HG02623 (cell line): ENCODE measurements at regions not wholly inside any gene's neighbourhood (a gene's known extent, or its start where the extent isn't known, plus 50 kb on each side); places are given as distances from the start of the nearest gene placed in this dataset.
"Not testable (repeated sequence)": the region's sequence is repeated elsewhere in the genome, so short reads cannot be mapped to it uniquely, and the experiment has no call there.

Source experiments
- ATAC-seq: cut with Tn5 transposase; IDR thresholded peaks from one replicate; pipeline ENCODE4 v1.9.1; 2021; ENCODE audit warnings: moderate library complexity; ENCODE audit not compliant: unreplicated experiment

- ATAC-seq: no peak
These were observed 335.3 kb upstream of the ARHGEF26 start for GRCh38 chr3:153785901-153786300.

GRCh38 chr3:153789380-153789779 lies 331.8 kb upstream of the ARHGEF26 start:
- no peak for ATAC-seq

GRCh38 chr3:153797056-153797455 lies 324.1 kb upstream of the ARHGEF26 start:
- not testable (repeated sequence) for ATAC-seq

GRCh38 chr3:153809097-153809496 lies 312.1 kb upstream of the ARHGEF26 start:
- no peak for ATAC-seq

GRCh38 chr3:153818338-153818737 lies 302.9 kb upstream of the ARHGEF26 start:
- ATAC-seq: no peak

GRCh38 chr3:153820035-153820434 lies 301.2 kb upstream of the ARHGEF26 start:
- ATAC-seq: no peak

GRCh38 chr3:153828346-153828745 lies 292.8 kb upstream of the ARHGEF26 start:
- not testable (repeated sequence) for ATAC-seq

- no peak for ATAC-seq
These were observed 291.5 kb upstream of the ARHGEF26 start for GRCh38 chr3:153829606-153830170.

GRCh38 chr3:153830552-153830951 lies 290.6 kb upstream of the ARHGEF26 start:
- no peak for ATAC-seq

GRCh38 chr3:153835540-153835939 lies 285.6 kb upstream of the ARHGEF26 start:
- ATAC-seq: peak; percentile 68

- ATAC-seq: no peak
These were observed 280.7 kb upstream of the ARHGEF26 start for GRCh38 chr3:153840487-153840886.

GRCh38 chr3:153843994-153844393 lies 277.2 kb upstream of the ARHGEF26 start:
- ATAC-seq: no peak

GRCh38 chr3:153845311-153845710 lies 275.9 kb upstream of the ARHGEF26 start:
- no peak for ATAC-seq

GRCh38 chr3:153848702-153849101 lies 272.5 kb upstream of the ARHGEF26 start:
- ATAC-seq: no peak

- no peak for ATAC-seq
These were observed 268.8 kb upstream of the ARHGEF26 start for GRCh38 chr3:153852355-153852754.

GRCh38 chr3:153853163-153853562 lies 268.0 kb upstream of the ARHGEF26 start:
- no peak for ATAC-seq

GRCh38 chr3:153855772-153856171 lies 265.4 kb upstream of the ARHGEF26 start:
- ATAC-seq: no peak

- no peak for ATAC-seq
These were observed 264.3 kb upstream of the ARHGEF26 start for GRCh38 chr3:153856932-153857331.

GRCh38 chr3:153864793-153865192 lies 256.4 kb upstream of the ARHGEF26 start:
- ATAC-seq: no peak

GRCh38 chr3:153866901-153867300 lies 254.3 kb upstream of the ARHGEF26 start:
- no peak for ATAC-seq

- ATAC-seq: not testable (repeated sequence)
These were observed 246.8 kb upstream of the ARHGEF26 start for GRCh38 chr3:153874348-153874747.

GRCh38 chr3:153880493-153880892 lies 240.7 kb upstream of the ARHGEF26 start:
- ATAC-seq: no peak

GRCh38 chr3:153881201-153881600 lies 240.0 kb upstream of the ARHGEF26 start:
- no peak for ATAC-seq
